ENCODE measurements at regions not wholly inside any gene's neighbourhood (a gene's known extent, or its start where the extent isn't known, plus 50 kb on each side); places are given as distances from the start of the nearest gene placed in this dataset.

GRCh38 chr3:89948008-89948407, 840.6 kb downstream of the EPHA3 start (continued):
- TF ChIP-seq KAT7 (CRISPR knock-in tag; IDR thresholded peaks at IDR 0.05; ENCODE audit: borderline replicate concordance) (no peak), COPS2 (conservative IDR thresholded peaks at IDR 0.05) (no peak)

DNA sequence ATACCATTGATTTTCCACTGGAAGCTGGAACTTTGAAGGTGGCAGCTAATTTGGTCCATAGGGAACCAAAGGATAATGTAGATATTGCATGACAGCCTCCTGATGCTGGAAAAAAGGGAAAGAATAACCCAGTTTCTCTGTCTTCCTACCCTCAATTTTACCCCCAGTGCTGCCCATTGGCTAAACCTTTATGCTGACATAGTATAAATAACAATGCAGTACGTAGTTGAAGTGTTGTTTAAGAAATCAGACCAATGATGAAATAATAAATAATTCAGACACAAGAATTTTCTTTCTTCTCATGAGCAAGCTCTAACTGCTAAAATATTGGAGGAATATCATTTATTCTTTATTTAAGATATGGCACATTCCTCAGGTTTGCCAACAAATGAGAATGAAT, 843.4 kb downstream of the EPHA3 start:
- FAIRE-seq, result no peak
- POLR2A ChIA-PET, result no interaction called here
- intact Hi-C loops (cut with micrococcal nuclease), result no loop called here

More for the DNA sequence above, 843.4 kb downstream of the EPHA3 start:
- BruUV-seq (replicated peaks), result no TSS peak
- WGBS (ENCODE audit: insufficient coverage, low coverage, missing lambda C conversion rate), result 0% methylated on average over 1 of the region's 1 CpG
- H3K9me1 ChIP-seq (ENCODE audit: control insufficient read depth, insufficient read depth, low read length), result no peaks in the 10 kb centered on the region
- no peak overlapping the region for H3K9ac ChIP-seq (ENCODE audit: insufficient read depth in 1 of 2, low read depth in 2 of 2, low read length in 2 of 2)
- no peak for DNase-seq (ENCODE audit: extremely low read depth in 1 of 4, low spot score in 3 of 4)
- H3K9me3 ChIP-seq (replicated peaks; ENCODE audit: control insufficient read depth, insufficient read depth, low read depth, low read length), result no peaks in the 10 kb centered on the region
- no peaks in the 10 kb centered on the region for H3K4me1 ChIP-seq (replicated peaks in 1 of 2; ENCODE audit: control insufficient read depth in 2 of 2, insufficient read depth in 2 of 2, low read length in 2 of 2)
- H4K20me1 ChIP-seq (replicated peaks; ENCODE audit: control insufficient read depth, insufficient read depth, low read length), result no peaks in the 10 kb centered on the region
- H3K79me2 ChIP-seq (ENCODE audit: control insufficient read depth, insufficient read depth, low read length), result no peaks in the 10 kb centered on the region
- no peak overlapping the region for H2AFZ ChIP-seq (ENCODE audit: low read depth, low read length)
- no peak for TF ChIP-seq ZZZ3 (IDR thresholded peaks at IDR 0.05)
- TF ChIP-seq, protein P1, sequence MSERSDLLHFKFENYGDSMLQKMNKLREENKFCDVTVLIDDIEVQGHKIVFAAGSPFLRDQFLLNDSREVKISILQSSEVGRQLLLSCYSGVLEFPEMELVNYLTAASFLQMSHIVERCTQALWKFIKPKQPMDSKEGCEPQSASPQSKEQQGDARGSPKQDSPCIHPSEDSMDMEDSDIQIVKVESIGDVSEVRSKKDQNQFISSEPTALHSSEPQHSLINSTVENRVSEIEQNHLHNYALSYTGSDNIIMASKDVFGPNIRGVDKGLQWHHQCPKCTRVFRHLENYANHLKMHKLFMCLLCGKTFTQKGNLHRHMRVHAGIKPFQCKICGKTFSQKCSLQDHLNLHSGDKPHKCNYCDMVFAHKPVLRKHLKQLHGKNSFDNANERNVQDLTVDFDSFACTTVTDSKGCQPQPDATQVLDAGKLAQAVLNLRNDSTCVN (CRISPR knock-in tag; IDR thresholded peaks at IDR 0.05), result no peak
- no peak for TF ChIP-seq U2AF1 (optimal IDR thresholded peaks at IDR 0.05; ENCODE audit: low read depth, low read length)
- TF ChIP-seq GTF2F1 (IDR thresholded peaks at IDR 0.05; ENCODE audit: low read depth, low read length), result no peak
- TF ChIP-seq ZNF311 (CRISPR knock-in tag; IDR thresholded peaks at IDR 0.05), result no peak
- TF ChIP-seq CHD4 (IDR thresholded peaks at IDR 0.05; ENCODE audit: insufficient read depth, insufficient replicate concordance, low read depth, low read length, poor library complexity, severe bottlenecking), result no peak
- TF ChIP-seq JUND (IDR thresholded peaks at IDR 0.05; ENCODE audit: borderline replicate concordance, low read depth, low read length), result no peak
- no peak for TF ChIP-seq JUND (tag; IDR thresholded peaks at IDR 0.05; ENCODE audit: borderline replicate concordance, low read depth, low read length)
- TF ChIP-seq CUX1 (CRISPR knock-in tag; IDR thresholded peaks at IDR 0.05), result no peak
- TF ChIP-seq XRCC4 (IDR thresholded peaks at IDR 0.05; ENCODE audit: extremely low read depth, insufficient read depth, insufficient read length), result no peak
- no peaks in the 10 kb centered on the region for H3K36me3 ChIP-seq (ENCODE audit: control insufficient read depth, insufficient read depth, low read length)
- no peak overlapping the region for H3K4me2 ChIP-seq (ENCODE audit: insufficient read depth, low read length)
- no peak for ATAC-seq
- no peak overlapping the region for H3K4me3 ChIP-seq
- no peaks in the 10 kb centered on the region for H3K27me3 ChIP-seq (ENCODE audit: control insufficient read depth in 2 of 2, insufficient read depth in 2 of 2, low read length in 2 of 2)
- in situ Hi-C loops (cut with MboI), result no loop called here
- CTCF ChIA-PET (ENCODE audit: low intra/inter-chr PET ratio), result no interaction called here
- no peak overlapping the region for H3K27ac ChIP-seq (ENCODE audit: extremely low read depth, low read depth, low read length)
